ENCODE measurements at regions not wholly inside any gene's neighbourhood (a gene's known extent, or its start where the extent isn't known, plus 50 kb on each side); places are given as distances from the start of the nearest gene placed in this dataset.

DNA sequence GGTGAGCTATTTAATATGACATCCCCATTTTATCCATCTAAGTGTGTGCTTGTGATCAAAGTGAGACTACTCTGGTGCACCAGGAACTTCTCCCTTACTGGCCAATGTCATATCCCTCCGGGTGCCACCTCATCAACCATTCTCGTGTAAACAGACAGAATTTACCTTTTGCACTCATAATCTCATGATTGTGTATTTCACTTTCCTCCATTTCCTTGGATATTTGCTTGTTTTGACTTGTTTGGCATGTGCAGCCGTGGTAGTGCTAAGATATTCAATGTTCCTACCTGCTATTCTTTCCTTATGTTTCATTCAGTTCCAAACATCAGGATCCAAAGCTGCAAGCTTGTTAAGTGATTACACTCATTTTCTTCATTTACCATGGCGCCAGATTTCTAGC, 280.5 kb upstream of the SP8 start:
- TF ChIP-seq, protein P1, sequence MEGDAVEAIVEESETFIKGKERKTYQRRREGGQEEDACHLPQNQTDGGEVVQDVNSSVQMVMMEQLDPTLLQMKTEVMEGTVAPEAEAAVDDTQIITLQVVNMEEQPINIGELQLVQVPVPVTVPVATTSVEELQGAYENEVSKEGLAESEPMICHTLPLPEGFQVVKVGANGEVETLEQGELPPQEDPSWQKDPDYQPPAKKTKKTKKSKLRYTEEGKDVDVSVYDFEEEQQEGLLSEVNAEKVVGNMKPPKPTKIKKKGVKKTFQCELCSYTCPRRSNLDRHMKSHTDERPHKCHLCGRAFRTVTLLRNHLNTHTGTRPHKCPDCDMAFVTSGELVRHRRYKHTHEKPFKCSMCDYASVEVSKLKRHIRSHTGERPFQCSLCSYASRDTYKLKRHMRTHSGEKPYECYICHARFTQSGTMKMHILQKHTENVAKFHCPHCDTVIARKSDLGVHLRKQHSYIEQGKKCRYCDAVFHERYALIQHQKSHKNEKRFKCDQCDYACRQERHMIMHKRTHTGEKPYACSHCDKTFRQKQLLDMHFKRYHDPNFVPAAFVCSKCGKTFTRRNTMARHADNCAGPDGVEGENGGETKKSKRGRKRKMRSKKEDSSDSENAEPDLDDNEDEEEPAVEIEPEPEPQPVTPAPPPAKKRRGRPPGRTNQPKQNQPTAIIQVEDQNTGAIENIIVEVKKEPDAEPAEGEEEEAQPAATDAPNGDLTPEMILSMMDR (IDR thresholded peaks at IDR 0.05; ENCODE audit: control insufficient read depth, insufficient read depth, low read depth, low read length, missing control alignments): no peak
- DNase-seq (ENCODE audit: low read depth): no peak
- no peak overlapping the region for H3K4me3 ChIP-seq (ENCODE audit: control insufficient read depth, low read depth, low read length)

DNA sequence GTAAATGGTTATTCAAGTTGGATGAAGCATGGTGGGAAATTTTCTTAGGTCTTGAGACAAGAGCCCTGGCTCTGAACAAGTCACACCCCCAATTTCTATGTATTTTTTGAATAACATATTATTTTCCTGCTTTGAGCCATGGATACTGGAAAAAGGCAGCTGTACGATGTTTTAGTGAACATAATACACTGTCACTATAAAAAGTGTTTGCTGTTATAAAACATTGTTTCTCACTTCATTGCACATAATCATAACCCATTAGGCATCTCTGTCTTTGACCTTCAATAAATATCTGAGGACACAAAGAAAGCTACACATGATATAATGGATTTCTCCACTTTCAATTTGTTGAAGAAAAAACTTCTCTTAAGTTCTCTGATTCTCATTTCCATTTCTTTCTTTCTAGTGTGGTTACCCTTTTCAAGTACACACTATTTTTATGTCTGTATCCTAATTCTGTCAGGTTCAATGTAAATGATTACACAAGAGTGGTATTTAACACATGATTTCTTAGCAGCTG, 283.9 kb upstream of the SP8 start:
- TF ChIP-seq, protein P1 (IDR thresholded peaks at IDR 0.05; ENCODE audit: control insufficient read depth, insufficient read depth, low read depth, low read length, missing control alignments): no peak
- no peak for DNase-seq (ENCODE audit: low read depth)
- H3K4me3 ChIP-seq (ENCODE audit: control insufficient read depth, low read depth, low read length): no peak overlapping the region

DNA sequence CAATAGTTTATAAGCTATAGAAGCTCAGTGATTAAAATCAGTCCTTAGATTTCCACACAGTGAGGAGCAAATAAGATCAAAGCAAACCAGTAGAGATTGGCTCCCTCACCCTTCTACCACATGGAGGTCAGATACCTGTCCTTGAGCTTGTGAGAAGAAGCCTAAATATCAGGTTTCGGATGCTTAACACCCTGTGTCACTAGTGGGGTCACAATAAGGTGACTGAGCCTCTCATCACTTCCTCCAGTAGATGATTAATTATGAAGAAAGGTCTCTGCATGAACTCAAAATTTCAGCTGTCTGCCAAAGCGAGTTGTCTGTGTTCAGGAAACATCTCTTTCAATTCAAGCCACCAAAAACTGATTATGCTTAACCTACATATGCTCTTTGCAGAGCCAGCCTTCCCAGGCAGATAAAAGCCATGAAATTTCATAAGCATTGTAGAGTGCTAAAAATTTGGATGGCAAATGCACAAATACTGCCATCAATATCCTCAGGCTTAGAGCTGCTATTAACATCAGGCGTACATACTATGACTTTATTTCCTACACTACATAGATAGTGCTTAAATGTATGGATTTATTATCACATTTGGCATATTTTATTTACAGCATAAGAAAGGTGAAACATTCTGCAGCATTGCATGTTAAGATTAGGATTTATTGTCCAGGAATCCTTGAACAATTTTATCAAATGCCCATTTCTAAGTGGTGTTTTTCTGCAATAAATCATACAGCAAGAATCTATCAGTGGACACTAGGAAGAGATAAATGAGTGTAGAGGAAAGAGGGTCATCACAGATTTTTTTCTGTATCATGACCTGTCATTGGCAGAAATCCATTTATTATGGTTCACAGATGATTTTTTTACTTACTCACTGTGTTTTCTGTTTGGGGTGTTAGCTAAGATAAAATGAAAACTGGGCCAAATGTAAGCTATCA, 285.1 kb upstream of the SP8 start:
- TF ChIP-seq, protein P1 (IDR thresholded peaks at IDR 0.05; ENCODE audit: control insufficient read depth, insufficient read depth, low read depth, low read length, missing control alignments): no peak
- DNase-seq (ENCODE audit: low read depth): no peak

DNA sequence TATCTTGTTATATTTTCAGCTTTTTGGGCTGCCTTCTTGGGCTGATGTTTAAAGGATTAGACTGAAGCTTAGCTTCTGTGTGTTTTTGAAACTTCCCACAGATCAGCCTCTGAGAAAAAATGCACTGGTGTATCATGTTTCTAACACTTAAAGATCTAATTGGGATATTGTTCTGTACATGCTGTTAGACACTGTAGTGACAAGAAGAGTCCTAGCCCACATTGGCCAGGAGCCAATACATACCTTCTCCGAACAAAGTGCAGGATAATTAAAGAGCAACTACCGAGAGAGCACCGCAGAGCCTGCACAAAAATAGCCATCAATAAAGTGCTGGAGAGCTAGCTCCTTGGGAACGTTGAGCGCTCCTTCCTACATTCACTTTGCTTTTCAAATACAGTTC, 289.4 kb upstream of the SP8 start:
- DNase-seq (ENCODE audit: low read depth): no peak
- H3K4me3 ChIP-seq (ENCODE audit: control insufficient read depth, low read depth, low read length): no peak overlapping the region
- TF ChIP-seq, protein P1 (IDR thresholded peaks at IDR 0.05; ENCODE audit: control insufficient read depth, insufficient read depth, low read depth, low read length, missing control alignments): no peak

More for the DNA sequence above, 285.1 kb upstream of the SP8 start:
- H3K4me3 ChIP-seq (ENCODE audit: control insufficient read depth, low read depth, low read length): no peak overlapping the region

DNA sequence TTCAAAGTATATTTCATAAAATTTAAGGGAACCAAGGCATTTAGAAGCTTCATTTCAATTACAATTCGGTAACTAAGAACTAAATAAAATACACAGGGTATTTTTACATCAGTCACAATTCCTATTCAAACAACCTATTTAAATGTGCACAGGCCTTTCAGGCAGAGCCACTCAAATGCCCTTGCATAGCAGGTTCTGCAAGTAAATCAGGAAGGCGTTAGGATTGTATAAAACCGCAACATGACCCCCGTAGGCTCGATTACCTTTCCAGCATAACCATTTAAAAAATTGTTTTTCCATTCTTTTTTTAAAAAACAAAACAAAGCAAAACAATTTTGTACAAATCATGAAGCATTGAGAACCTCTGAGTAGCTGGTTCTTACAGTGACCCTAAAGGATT, 289.9 kb upstream of the SP8 start:
- H3K4me3 ChIP-seq (ENCODE audit: control insufficient read depth, low read depth, low read length): no peak overlapping the region
- TF ChIP-seq, protein P1 (IDR thresholded peaks at IDR 0.05; ENCODE audit: control insufficient read depth, insufficient read depth, low read depth, low read length, missing control alignments): no peak
- no peak for DNase-seq (ENCODE audit: low read depth)

DNA sequence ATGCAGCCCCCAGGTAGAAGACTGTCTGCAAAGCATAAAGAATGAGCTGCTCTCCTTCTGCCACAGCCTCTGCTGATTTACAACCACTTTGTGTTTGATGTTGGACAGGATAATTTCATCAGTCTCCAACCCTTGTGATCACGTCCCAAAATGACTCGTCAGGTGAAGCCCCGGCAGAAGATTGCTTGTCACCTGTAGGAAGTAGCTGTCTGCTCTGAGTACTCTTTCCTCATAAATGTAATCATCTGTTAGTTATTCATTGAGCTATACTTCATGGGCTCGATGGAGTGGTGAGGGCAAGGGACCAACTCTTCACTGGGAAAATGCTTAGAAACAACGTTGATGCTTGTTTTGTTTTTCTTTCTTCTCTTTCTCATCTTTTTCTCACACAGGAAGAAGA, 290.9 kb upstream of the SP8 start:
- DNase-seq (ENCODE audit: low read depth): no peak
- TF ChIP-seq, protein P1 (IDR thresholded peaks at IDR 0.05; ENCODE audit: control insufficient read depth, insufficient read depth, low read depth, low read length, missing control alignments): no peak

More for the DNA sequence above, 290.9 kb upstream of the SP8 start:
- H3K4me3 ChIP-seq (ENCODE audit: control insufficient read depth, low read depth, low read length): no peak overlapping the region
